SU-DHL-6 (cell line): ENCODE measurements at regions not wholly inside any gene's neighbourhood (a gene's known extent, or its start where the extent isn't known, plus 50 kb on each side); places are given as distances from the start of the nearest gene placed in this dataset.
"Not testable (repeated sequence)": the region's sequence is repeated elsewhere in the genome, so short reads cannot be mapped to it uniquely, and the experiment has no call there.

ENCODE experiments used
- H2AFZ ChIP-seq: fragments of 200-600 bp; sonication (generic); 2 replicates; pipeline ENCODE4 v1.6.1; 2014; ENCODE audit warnings: low read depth, mild to moderate bottlenecking, moderate library complexity, mixed read lengths, antibody characterized with exemption, low read length; ENCODE audit not compliant: severe bottlenecking
- H3F3A ChIP-seq: fragments of 200-600 bp; shearing (Covaris generic); 2 replicates; pipeline ENCODE4 v1.6.0; 2016; ENCODE audit warnings: antibody characterized with exemption, mild to moderate bottlenecking; ENCODE audit not compliant: insufficient read depth
- H3K27ac ChIP-seq: fragments of 200-600 bp; sonication (generic); 2 replicates; pipeline ENCODE4 v1.5.1; 2016; ENCODE audit warnings: low read depth, mild to moderate bottlenecking, low read length, moderate library complexity, mixed read lengths
- H3K27me3 ChIP-seq: fragments of 200-600 bp; sonication (generic), shearing (Covaris generic); 2 replicates; pipeline ENCODE4 v1.6.0; 2014; ENCODE audit warnings: mild to moderate bottlenecking, low read length
- H3K36me3 ChIP-seq: fragments of 200-600 bp; sonication (generic); 2 replicates; pipeline ENCODE4 v1.6.1; 2014; ENCODE audit warnings: mild to moderate bottlenecking, low read length, mixed read lengths
- H3K4me2 ChIP-seq: fragments of 300-600, 200-600 bp; shearing (Covaris generic), sonication (generic); 2 replicates; pipeline ENCODE4 v1.6.0; 2014; ENCODE audit warnings: low read length, low read depth, mild to moderate bottlenecking; ENCODE audit not compliant: poor library complexity, severe bottlenecking
- H3K4me3 ChIP-seq: fragments of 200-600 bp; sonication (generic); 2 replicates; pipeline ENCODE4 v1.5.1; 2014; ENCODE audit warnings: antibody characterized with exemption, low read length, mild to moderate bottlenecking, mixed read lengths; ENCODE audit not compliant: insufficient read depth, poor library complexity, severe bottlenecking
- H3K79me2 ChIP-seq: fragments of 200-600 bp; sonication (generic); 2 replicates; pipeline ENCODE4 v1.6.1; 2014; ENCODE audit warnings: mild to moderate bottlenecking, low read length, moderate library complexity; ENCODE audit not compliant: insufficient read depth
- H3K9ac ChIP-seq: fragments of 200-600 bp; sonication (generic); 2 replicates; pipeline ENCODE4 v1.7.0; 2014; ENCODE audit warnings: mild to moderate bottlenecking, low read length
- H3K9me2 ChIP-seq: fragments of 200-600 bp; sonication (generic); replicated peaks from 2 replicates; pipeline ENCODE4 v1.6.1; 2014; ENCODE audit warnings: low read length; ENCODE audit not compliant: insufficient read depth
- H3K9me3 ChIP-seq: fragments of 200-600 bp; sonication (generic); 2 replicates; pipeline ENCODE4 v1.6.1; 2014; ENCODE audit warnings: low read length, mixed read lengths; ENCODE audit not compliant: insufficient read depth
- H4K20me1 ChIP-seq: fragments of 200-600 bp; sonication (generic); 2 replicates; pipeline ENCODE4 v1.6.1; 2014; ENCODE audit warnings: low read depth, mild to moderate bottlenecking, antibody characterized with exemption, low read length, moderate library complexity, mixed read lengths
- EZH2phosphoT487 ChIP-seq: fragments of 200-600 bp; sonication (generic), shearing (Covaris generic); conservative IDR thresholded peaks from 2 replicates; pipeline ENCODE4 v1.6.1; 2018; ENCODE audit warnings: mild to moderate bottlenecking, antibody characterized with exemption, low read length, moderate library complexity, mixed read lengths
- TF ChIP-seq, protein P1 (sequence below): fragments of 200-600 bp; sonication (generic); IDR thresholded peaks from one replicate; pipeline ENCODE4 v1.5.1; 2017; ENCODE audit warnings: antibody characterized with exemption, mild to moderate bottlenecking, low read length, moderate library complexity; ENCODE audit not compliant: insufficient read depth, poor library complexity, severe bottlenecking

DNA sequence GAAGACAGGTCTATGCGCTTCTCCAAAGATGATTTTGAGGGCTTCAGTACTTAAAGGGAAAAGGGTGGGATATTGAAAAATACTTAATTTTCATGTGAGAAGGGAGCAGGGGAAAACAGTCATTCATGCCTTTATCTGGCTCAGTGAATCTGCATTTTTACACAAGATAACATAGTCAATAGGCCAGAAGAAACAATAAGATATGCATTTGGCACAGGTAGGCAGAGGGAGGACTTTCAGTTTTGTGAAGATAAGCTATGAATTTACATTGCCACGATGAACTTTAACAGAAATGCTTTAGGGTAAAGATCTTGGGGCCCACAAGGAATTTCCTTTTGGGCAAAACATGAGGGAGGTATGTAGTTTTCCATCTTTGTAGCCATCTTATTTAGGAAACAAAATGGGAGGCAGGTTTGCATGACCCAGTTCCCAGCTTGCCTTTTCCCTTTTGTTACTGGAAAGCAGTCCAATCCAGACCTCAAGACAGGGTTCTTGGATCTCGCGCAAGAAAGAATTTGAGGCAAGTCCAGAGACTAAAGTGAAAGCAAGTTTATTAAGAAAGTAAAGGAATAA, 504.2 kb downstream of the IGSF11 start:
- Histone ChIP-seq H3K27me3 (no peaks in the 10 kb centered on the region), H3K36me3 (no peaks in the 10 kb centered on the region)

DNA sequence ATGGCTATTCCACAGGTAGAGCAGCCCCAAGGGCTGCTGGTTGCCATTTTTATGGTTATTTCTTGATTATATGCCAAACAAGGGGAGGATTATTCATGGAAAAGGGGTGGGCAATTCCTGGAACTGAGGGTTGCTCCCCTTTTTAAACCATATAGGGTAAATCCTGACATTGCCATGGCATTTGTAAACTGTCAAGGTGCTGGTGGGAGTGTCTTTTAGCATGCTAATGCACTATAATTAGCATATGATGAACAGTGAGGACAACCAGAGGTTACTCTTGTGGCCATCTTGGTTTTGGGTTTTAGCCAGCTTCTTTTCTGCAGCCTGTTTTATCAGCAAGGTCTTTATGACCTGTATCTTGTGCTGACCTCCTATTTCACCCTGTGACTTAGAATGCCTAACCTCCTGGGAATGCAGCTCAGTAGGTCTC, 503.7 kb downstream of the IGSF11 start:
- not testable (repeated sequence) for H3K27ac ChIP-seq, H3F3A ChIP-seq, H3K4me2 ChIP-seq, H3K36me3 ChIP-seq, H3K9ac ChIP-seq, H4K20me1 ChIP-seq, H3K9me3 ChIP-seq, H3K4me3 ChIP-seq, H3K27me3 ChIP-seq, H3K9me2 ChIP-seq, H3K79me2 ChIP-seq, H2AFZ ChIP-seq

More for the DNA sequence above, 504.2 kb downstream of the IGSF11 start:
- Histone ChIP-seq H4K20me1 (no peaks in the 10 kb centered on the region), H3K27ac (no peak overlapping the region), H3K9ac (no peak overlapping the region), H3K9me3 (no peaks in the 10 kb centered on the region), H3K9me2 (no peaks in the 10 kb centered on the region), H2AFZ (no peak overlapping the region), H3F3A (no peaks in the 10 kb centered on the region), H3K4me2 (no peak overlapping the region), H3K4me3 (no peak overlapping the region), H3K79me2 (no peaks in the 10 kb centered on the region)
- TF ChIP-seq EZH2phosphoT487: no peak
- TF ChIP-seq, protein P1, sequence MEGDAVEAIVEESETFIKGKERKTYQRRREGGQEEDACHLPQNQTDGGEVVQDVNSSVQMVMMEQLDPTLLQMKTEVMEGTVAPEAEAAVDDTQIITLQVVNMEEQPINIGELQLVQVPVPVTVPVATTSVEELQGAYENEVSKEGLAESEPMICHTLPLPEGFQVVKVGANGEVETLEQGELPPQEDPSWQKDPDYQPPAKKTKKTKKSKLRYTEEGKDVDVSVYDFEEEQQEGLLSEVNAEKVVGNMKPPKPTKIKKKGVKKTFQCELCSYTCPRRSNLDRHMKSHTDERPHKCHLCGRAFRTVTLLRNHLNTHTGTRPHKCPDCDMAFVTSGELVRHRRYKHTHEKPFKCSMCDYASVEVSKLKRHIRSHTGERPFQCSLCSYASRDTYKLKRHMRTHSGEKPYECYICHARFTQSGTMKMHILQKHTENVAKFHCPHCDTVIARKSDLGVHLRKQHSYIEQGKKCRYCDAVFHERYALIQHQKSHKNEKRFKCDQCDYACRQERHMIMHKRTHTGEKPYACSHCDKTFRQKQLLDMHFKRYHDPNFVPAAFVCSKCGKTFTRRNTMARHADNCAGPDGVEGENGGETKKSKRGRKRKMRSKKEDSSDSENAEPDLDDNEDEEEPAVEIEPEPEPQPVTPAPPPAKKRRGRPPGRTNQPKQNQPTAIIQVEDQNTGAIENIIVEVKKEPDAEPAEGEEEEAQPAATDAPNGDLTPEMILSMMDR: no peak

DNA sequence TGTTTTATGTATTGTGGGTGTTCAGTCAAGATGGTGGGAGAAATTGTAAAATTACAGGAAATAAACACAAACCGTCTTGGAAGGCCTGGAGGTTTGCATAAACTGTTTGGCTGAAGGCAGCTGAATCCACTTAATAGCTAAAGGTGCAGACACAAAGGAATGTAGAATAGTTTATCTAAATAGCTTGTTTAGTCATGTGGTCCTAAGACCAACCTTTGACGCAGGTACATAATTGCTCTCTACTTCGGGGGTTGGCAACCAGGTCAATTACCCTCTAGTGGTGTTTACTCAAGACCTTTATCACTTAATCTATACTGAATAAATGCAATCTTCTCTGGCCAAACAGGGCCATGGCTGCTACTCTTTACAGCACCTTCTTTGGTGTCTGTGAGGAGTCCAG, 502.8 kb downstream of the IGSF11 start:
- H3K27ac ChIP-seq: no peak overlapping the region
- H3K4me3 ChIP-seq: no peak overlapping the region
- no peaks in the 10 kb centered on the region for H3K36me3 ChIP-seq

DNA sequence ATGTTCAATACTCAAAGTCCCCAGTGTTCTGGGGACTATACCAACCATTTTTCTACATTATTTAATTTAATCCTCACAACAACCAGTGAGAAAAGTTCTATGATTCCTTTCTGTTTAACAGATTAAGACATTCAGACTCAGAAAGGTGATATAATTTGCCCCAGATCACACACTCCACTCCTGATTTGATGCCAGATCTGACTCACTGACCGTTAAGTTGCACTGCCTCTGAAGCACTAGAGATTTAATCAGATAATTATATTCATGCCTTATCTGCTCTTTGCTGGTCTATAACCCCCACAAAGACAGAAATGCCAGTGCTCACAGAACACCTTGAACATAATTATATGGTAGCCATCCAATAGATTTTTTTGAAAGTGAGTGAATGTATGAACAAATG, 501.0 kb downstream of the IGSF11 start:
- no peaks in the 10 kb centered on the region for H4K20me1 ChIP-seq
- H3K9me3 ChIP-seq: no peaks in the 10 kb centered on the region
- H3K79me2 ChIP-seq: no peaks in the 10 kb centered on the region
- H3K36me3 ChIP-seq: no peaks in the 10 kb centered on the region
- no peak overlapping the region for H3K4me2 ChIP-seq
- H3K27ac ChIP-seq: no peak overlapping the region
- H3F3A ChIP-seq: no peaks in the 10 kb centered on the region
- H3K4me3 ChIP-seq: no peak overlapping the region
- TF ChIP-seq EZH2phosphoT487: no peak
- TF ChIP-seq, protein P1: no peak
- no peak overlapping the region for H2AFZ ChIP-seq
- no peak overlapping the region for H3K9ac ChIP-seq
- H3K9me2 ChIP-seq: no peaks in the 10 kb centered on the region
- no peaks in the 10 kb centered on the region for H3K27me3 ChIP-seq

More for the DNA sequence above, 502.8 kb downstream of the IGSF11 start:
- H3K9me3 ChIP-seq: no peaks in the 10 kb centered on the region
- H2AFZ ChIP-seq: no peak overlapping the region
- H3K4me2 ChIP-seq: no peak overlapping the region
- no peaks in the 10 kb centered on the region for H3F3A ChIP-seq
- H3K27me3 ChIP-seq: no peaks in the 10 kb centered on the region
- H3K9me2 ChIP-seq: no peaks in the 10 kb centered on the region
- no peaks in the 10 kb centered on the region for H4K20me1 ChIP-seq
- H3K79me2 ChIP-seq: no peaks in the 10 kb centered on the region
- no peak overlapping the region for H3K9ac ChIP-seq
- TF ChIP-seq EZH2phosphoT487: no peak
- TF ChIP-seq, protein P1: no peak
